Stimulated activated CD8-positive, alpha-beta memory T cell treated with anti-CD3 and anti-CD28 coated beads, Interleukin-2, amount 100 ng/mL, for 1 hour (primary cell): ENCODE measurements at regions not wholly inside any gene's neighbourhood (a gene's known extent, or its start where the extent isn't known, plus 50 kb on each side); places are given as distances from the start of the nearest gene placed in this dataset.

ENCODE experiments used
- DNase-seq, 2 donors: peaks; one replicate each; pipeline ENCODE4 v3.0.0-alpha.2; 2020; ENCODE audit warnings: low read depth in 2 of 2

GRCh38 chr6:44062771-44063560 is 64.3 kb downstream of the MRPL14 start:
- no peak for DNase-seq

- no peak for DNase-seq
Observed at GRCh38 chr6:44062105-44062770, 65.0 kb downstream of the MRPL14 start.

DNA sequence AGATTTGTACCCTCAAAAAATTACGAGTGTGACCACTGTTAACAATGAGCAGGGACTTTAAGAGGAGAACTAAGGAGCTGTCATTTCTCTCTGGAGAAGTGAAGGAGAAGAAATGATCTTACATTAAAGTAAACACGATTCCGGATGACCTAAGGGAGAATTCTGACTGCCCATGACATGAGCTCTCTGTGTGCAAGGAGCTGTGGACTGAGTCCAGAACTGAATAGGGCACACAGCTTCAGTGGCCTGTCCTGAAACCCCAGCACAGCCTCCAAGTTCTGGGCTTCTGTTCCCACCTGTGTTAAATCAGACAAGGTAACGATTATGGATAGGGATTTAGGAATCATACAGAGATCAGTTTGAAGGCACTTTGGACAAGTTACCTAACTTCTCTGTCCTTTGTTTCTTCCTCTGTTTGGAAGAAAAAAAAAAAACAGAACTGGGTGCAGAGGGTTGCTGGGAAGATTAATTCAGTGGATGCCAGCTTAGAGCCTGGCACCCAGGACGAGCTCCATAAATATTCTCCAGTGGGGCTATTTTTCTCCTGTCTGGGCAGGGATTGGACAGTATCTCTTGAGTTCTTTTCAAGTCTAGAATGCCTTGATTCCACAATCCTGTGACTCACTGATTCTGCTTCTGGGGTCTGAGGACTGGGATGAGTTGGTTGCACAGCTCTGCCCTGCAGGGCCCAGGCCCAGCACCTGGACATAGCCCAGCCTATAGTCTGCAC is 65.7 kb downstream of the MRPL14 start:
- no peak for DNase-seq

DNA sequence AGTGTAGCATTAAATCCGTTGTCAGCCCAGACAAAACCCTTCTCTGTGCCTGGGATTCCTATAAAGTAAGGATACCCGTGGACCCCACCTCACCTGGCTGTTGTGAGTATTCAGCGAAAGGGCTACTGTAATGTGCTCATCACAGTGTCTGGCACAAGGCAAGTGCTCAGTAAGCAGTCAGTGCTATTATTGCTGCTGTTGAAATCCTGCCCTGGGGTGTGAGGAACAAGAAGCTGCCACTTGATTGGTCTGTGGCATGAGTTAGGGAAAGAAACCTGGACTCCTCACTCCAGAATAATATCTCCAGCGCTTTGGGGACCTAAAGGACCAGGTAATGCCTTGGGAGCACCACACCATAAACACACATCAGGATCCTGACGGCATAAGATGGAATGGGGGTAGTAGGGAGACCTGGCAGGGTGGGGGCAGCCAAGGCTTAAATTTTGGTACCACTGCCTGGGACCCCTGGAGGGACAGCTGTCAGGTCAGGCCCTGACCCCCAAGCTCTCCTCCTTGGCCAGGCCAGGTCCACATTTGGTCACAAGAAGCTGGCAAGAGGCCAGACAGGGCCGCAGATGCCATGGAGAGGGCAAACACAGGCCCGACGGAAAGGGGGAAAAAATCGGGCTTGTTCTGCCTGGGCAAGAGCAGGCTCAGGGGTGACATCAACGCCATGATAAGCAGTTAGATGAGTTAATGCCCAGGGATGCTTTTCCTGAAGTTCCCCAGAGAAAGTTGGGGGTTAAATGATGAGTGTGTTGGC is 66.5 kb downstream of the MRPL14 start:
- no peak for DNase-seq

- no peak for DNase-seq
Observed at GRCh38 chr6:44059359-44060346, 67.6 kb downstream of the MRPL14 start.

DNA sequence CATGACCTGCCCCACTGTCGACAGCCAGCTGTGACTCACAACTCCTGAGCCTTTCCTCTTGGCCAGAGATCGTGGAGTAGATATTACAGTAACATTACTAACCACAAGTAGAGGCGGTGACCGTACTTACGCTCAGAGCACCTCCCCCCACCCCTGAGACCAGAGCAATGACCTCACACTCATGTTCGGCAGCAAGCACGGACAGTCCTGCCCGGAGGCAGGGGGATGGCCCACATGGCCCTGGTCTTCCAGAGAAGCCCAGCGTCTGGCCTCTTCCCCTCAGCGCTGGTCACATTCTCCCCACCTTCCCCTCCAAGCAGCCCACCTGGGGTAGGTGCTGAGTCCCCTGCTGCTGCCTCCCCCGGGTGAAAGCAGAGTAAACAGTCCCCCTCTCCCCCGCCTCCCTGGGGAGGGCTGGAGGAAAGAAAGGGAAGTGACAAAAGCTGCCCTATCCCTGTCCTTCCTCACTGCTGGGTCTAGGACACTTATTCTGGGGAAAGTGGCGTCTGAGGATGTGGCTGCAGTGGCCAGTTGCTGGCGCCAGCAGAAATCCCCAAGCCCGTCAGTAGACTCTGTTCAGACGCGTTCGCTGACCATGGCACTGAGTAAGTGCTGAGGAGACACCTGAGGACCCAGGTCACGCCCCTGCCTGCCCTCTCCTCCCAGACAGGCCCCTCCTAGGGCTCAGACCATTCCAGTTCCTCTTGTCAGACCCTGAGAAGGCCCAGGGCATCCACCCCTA is 68.5 kb downstream of the MRPL14 start:
- no peak for DNase-seq

DNA sequence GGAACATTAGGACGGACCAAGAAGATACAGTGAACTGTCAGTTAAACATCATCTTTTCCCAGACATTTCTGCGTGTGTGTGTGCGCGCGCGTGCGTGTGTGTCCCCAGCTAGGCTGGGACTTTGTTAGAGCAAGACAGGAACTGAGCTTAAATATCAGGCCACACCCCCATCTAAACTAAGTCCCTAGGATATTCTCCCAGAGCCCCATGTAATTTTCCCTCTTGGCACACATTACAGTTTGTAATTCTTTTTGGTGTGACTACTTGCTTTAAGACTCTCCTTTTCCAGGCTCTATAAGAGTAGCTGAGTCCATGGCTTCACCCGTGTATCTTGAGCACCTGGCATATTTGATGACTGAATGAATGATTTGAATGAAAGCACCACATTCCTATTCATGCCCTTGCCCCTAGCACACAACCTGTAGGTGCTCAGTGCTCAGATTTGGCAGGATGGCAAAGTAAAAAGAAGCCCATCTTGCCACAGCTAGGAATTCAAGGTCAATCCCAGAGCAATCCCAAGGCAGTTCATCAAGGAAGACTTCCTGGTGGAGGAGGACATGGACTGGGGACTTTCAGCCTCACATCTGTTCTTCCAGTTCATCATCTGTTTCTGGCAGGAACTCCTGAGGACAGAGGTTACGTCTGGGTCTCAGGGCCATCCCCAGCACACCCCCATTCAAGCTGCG is 69.2 kb downstream of the MRPL14 start:
- no peak for DNase-seq

- DNase-seq, result no peak
Observed at GRCh38 chr6:44057238-44057930, 69.9 kb downstream of the MRPL14 start.

GRCh38 chr6:44056392-44057237 is 70.6 kb downstream of the MRPL14 start:
- DNase-seq, result no peak

GRCh38 chr6:44054721-44055559 is 72.3 kb downstream of the MRPL14 start:
- no peak for DNase-seq

DNA sequence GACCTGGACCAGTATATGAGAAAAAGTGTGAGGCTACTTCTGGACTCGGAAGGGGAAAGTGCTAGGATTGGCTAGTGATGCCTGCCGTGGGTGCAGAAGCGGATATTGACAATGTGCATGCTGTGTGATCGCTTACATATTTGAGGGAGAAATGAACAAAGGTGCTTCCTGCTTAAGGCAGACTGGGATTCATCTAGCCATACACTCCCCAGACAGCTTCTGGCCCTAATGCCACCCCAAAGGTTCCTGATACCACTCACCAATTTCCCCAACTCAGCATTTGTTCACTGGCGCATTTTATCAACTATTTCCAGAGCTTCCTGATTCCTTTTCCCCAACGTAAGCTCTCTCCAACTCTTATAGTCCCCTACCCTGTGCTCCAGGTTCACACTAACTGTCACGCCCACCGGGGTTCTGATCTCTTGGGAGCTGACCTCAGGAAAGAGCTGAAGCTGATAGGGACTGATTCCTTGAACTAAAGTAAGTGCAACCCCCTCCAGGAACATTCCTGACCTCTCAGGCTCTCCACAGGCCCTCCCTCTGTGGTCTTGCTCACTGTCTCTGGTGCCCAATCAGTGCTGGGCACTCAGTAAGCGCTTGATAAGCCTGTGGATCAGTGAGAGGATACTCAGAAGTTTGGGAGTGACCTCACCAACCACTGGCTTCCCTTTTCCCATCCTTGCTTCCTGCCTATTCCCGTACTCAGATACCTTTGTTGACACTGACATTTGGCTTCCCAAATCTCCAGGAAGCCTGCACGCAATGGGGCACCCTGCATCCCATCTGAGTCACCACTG is 73.3 kb downstream of the MRPL14 start:
- DNase-seq, result no peak

GRCh38 chr6:44053106-44053756 is 74.0 kb downstream of the MRPL14 start:
- no peak for DNase-seq

GRCh38 chr6:44052419-44053023 is 74.7 kb downstream of the MRPL14 start:
- no peak for DNase-seq

DNA sequence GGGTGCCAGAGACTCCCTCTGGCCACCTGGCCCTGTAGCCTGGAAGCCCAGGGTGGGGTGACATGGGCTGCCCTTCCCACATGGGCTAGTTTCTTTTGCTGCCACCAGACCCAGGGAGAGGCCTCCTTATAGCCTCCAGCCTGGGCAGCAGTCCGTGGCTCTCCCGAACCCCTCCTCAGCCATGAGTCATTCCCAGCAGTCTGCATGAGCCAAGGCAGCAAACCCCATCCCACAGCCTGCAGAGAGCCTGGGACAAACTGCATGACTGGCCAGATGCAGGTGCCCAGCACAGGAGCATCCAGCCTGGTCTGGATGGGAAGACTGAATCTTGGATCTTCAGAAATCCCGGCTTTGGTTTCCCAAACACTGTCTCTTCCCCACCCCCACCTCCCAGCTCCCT is 75.7 kb downstream of the MRPL14 start:
- no peak for DNase-seq

DNA sequence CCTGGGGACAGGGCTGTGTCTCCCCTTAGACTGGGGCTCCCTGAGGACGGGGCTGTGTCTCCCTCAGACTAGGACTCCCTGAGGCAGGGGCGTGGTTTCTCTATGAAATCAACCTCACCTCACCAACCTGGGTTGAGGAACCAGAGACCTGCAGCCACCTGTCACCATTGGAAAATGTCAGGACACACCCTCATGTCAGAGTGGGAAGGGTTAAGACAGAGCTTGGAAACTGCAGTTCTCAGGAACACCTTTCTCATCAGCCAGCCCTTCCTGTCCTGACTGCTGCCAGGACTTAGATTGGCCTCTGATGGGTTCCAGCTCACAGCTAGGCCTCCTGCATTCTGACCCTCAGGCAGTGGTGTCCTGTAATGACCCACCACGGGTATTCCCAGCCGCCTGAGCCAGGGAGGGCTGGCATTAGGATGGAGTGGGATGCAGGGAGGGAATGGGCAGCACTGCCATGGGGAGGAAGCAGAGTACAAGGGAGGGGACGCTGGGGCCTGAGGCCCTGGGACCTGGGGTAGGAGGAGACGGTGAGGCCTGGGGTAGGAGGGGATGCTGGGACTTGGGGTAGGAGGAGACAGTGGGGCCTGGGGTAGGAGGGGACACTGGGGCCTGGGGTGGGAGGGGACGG is 76.3 kb downstream of the MRPL14 start:
- DNase-seq, result no peak
